Sigmoid colon (tissue), 6 donors: ENCODE measurements at regions not wholly inside any gene's neighbourhood (a gene's known extent, or its start where the extent isn't known, plus 50 kb on each side); places are given as distances from the start of the nearest gene placed in this dataset.
A peak's percentile ranks its signal among the peaks of the same experiment; 100 is the strongest.

Experiments used
- DNase-seq: peaks from one replicate; pipeline ENCODE4 v3.0.0-alpha.2; 2019
- H3K27ac ChIP-seq, 4 donors: fragments of 200-600 bp; sonication (generic); one replicate each; pipeline ENCODE4 v1.5.1; 2016 to 2019; ENCODE audit warnings: mild to moderate bottlenecking in 1 of 4
- H3K27me3 ChIP-seq, 3 donors: fragments of 200-600 bp; sonication (generic); one replicate each; pipeline ENCODE4 v1.5.1; 2019; ENCODE audit warnings: mild to moderate bottlenecking in 1 of 3
- H3K36me3 ChIP-seq, 4 donors: fragments of 200-600 bp; sonication (generic); one replicate each; pipeline ENCODE4 v1.5.1; 2016 to 2019
- H3K4me1 ChIP-seq, 4 donors: fragments of 200-600 bp; sonication (generic); one replicate each; pipeline ENCODE4 v1.5.1; 2017 to 2019
- H3K4me3 ChIP-seq, 4 donors: fragments of 200-600 bp; sonication (generic); one replicate each; pipeline ENCODE4 v1.5.1; 2017 to 2019; ENCODE audit warnings: mild to moderate bottlenecking in 2 of 4, moderate library complexity in 1 of 4
- H3K9me3 ChIP-seq, 4 donors: fragments of 200-600 bp in 3 of 4; sonication (generic) in 3 of 4; one replicate each; pipeline versions ENCODE4 v1.5.1 to v1.6.1; 2013 to 2019
- EP300 ChIP-seq, 4 donors: sonication (generic); formaldehyde crosslinking; IDR thresholded peaks; one replicate each; pipeline ENCODE4 v1.6.1; 2017; ENCODE audit warnings: antibody characterized with exemption in 4 of 4
- POLR2A ChIP-seq, 2 donors: fragments of 450-650 bp; IDR thresholded peaks; one replicate each; pipeline ENCODE4 v1.6.1; 2016; ENCODE audit warnings: antibody characterized with exemption in 2 of 2, mild to moderate bottlenecking in 2 of 2, moderate library complexity in 2 of 2
- POLR2AphosphoS5 ChIP-seq, 4 donors: sonication (generic); formaldehyde crosslinking; IDR thresholded peaks; one replicate each; pipeline ENCODE4 v1.6.1; 2017; ENCODE audit warnings: antibody characterized with exemption in 4 of 4
- WGBS, 2 donors: extraction: QIAGEN DNeasy Blood & Tissue Kit; methylation state at CpG; one replicate each; pipeline ENCODE4 v1.1.7; 2013; 5-methylcytosine and 5-hydroxymethylcytosine counted together
- intact Hi-C: fragments of 100-400 bp; cut with DNase I; formaldehyde crosslinking; loops from one replicate; pipeline ENCODE4 v1.15.1; 2023
- TF ChIP-seq, protein P1 (sequence below), 4 experiments: fragments of 450-650 bp in 3 of 4; fragments of 200-600 bp in 1 of 4; IDR thresholded peaks; one replicate each; pipeline ENCODE4 v1.5.1; 2016 to 2019; ENCODE audit warnings: antibody characterized with exemption in 4 of 4, mild to moderate bottlenecking in 3 of 4, moderate library complexity in 2 of 4
- donor health status: healthy with polysubstance abuse.
- donor health status: healthy.

DNA sequence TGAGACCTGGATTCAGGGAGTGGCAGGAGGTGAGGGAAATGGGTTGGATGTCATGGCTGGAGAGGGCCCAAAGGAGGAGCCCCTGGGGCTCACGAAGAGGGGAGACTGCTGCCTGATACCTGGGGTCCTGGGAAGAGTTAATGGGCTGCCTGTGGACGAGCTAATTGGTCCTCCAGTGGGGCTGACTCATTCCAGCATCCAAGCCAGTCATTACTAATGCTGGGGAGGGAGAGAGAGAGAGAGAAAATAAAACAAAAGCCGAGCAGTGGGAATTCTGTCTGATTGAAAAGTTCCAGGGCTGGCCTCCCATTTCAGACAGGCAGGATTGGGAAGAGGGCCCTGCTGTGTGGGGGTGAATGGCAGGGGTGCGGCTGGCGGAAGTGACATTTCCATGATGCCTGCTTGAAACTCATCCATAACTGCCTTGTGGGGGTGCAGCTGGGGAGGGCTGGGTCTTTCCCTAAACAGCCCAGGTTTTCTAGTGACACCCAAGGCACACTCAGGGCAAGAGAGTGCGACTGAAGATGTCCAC lies 297.8 kb downstream of the RPS24 start:
- WGBS, 2 donors = 74 to 75% methylated on average over 6 of the region's 6 CpGs
- TF ChIP-seq EP300 (IDR thresholded peaks at IDR 0.05) = peak in 2 of 4 donors; percentile 22 to 25
- TF ChIP-seq POLR2AphosphoS5 (IDR thresholded peaks at IDR 0.05) = peak in 3 of 4 donors; percentile 20 to 32 (median 25)
- no peak for TF ChIP-seq POLR2A (IDR thresholded peaks at IDR 0.05)
- DNase-seq = peak; percentile 73
- H3K36me3 ChIP-seq = no peaks in the 10 kb centered on the region
- intact Hi-C loops = loop anchor here (5.0 kb wide), 1 partner anchor 141 kb away; no protein-coding TSS in a partner anchor
- peaks cover 0 to 4% (median 0%) of the 10 kb centered on the region in 4 donors for H3K9me3 ChIP-seq
- H3K27me3 ChIP-seq = no peaks in the 10 kb centered on the region
- H3K4me3 ChIP-seq = no peak overlapping the region
- H3K4me1 ChIP-seq = peaks cover 0 to 49% (median 48%) of the 10 kb centered on the region in 4 donors
- peak overlapping the region; percentile 41 to 86 (median 82) for H3K27ac ChIP-seq

DNA sequence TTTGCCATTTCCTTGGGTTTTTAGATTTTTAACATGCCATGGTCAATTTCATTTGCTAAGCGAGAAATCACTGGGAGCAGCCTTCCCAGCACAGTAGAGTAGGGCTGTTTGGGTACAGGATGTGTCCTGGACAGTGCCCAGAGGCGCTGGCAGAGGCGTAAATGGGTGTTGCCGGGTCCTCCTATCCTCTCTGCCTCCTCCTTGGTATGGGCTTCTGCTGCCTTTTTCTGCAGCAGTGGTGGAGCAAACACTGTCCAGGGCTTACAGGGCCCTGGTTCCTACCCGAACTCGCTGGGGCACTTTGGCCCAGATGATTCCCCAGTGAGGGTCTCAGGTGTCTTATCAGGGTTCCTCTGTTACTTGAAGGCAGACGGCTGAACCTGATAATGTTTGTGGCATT lies 298.3 kb downstream of the RPS24 start:
- Histone ChIP-seq H3K4me3 (no peak overlapping the region), H3K27ac (peak overlapping the region; percentile 41 to 86 (median 82)), H3K36me3 (no peaks in the 10 kb centered on the region), H3K4me1 (peaks cover 0 to 54% (median 53%) of the 10 kb centered on the region in 4 donors), H3K27me3 (no peaks in the 10 kb centered on the region), H3K9me3 (no peaks in the 10 kb centered on the region)
- TF ChIP-seq EP300 (IDR thresholded peaks at IDR 0.05) (peak in 1 of 4 donors; percentile 67), POLR2AphosphoS5 (IDR thresholded peaks at IDR 0.05) (peak in 3 of 4 donors; percentile 57 to 68 (median 64)), POLR2A (IDR thresholded peaks at IDR 0.05) (no peak)
- TF ChIP-seq, protein P1, sequence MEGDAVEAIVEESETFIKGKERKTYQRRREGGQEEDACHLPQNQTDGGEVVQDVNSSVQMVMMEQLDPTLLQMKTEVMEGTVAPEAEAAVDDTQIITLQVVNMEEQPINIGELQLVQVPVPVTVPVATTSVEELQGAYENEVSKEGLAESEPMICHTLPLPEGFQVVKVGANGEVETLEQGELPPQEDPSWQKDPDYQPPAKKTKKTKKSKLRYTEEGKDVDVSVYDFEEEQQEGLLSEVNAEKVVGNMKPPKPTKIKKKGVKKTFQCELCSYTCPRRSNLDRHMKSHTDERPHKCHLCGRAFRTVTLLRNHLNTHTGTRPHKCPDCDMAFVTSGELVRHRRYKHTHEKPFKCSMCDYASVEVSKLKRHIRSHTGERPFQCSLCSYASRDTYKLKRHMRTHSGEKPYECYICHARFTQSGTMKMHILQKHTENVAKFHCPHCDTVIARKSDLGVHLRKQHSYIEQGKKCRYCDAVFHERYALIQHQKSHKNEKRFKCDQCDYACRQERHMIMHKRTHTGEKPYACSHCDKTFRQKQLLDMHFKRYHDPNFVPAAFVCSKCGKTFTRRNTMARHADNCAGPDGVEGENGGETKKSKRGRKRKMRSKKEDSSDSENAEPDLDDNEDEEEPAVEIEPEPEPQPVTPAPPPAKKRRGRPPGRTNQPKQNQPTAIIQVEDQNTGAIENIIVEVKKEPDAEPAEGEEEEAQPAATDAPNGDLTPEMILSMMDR (IDR thresholded peaks at IDR 0.05) = no peak
- peak; percentile 92 for DNase-seq
- WGBS, 2 donors = 90% methylated on average over 7 of the region's 7 CpGs
- intact Hi-C loops = loop anchor here (5.0 kb wide), 1 partner anchor 140 kb away; no protein-coding TSS in a partner anchor

DNA sequence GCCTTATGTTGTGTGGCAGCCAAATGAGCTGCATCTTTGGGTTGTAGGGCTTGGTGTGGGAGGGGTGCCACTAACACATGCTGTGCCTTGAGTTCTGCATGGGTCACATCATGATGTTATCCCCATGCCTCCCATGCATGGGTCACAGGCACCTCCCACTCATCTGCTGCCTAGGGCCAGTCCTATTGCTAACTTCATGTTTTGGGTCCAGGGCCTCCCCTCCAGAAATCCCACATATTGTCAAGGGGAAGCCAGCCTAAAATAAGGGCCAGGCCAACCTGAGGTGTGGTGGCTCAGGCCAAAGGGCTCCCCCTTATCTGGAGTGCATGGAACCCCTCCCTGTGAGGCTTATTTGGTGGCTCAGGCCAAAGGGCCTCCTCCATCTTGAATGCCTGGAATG lies 299.0 kb downstream of the RPS24 start:
- intact Hi-C loops = loop anchor here (5.0 kb wide), 1 partner anchor 140 kb away; no protein-coding TSS in a partner anchor
- Histone ChIP-seq H3K4me1 (peaks cover 0 to 56% (median 56%) of the 10 kb centered on the region in 4 donors), H3K9me3 (no peaks in the 10 kb centered on the region), H3K36me3 (no peaks in the 10 kb centered on the region), H3K27me3 (no peaks in the 10 kb centered on the region), H3K27ac (peak overlapping the region; percentile 0 to 86 (median 82)), H3K4me3 (no peak overlapping the region)
- DNase-seq = no peak
- TF ChIP-seq POLR2AphosphoS5 (IDR thresholded peaks at IDR 0.05) (no peak), POLR2A (IDR thresholded peaks at IDR 0.05) (no peak), EP300 (IDR thresholded peaks at IDR 0.05) (no peak)
- TF ChIP-seq, protein P1 (IDR thresholded peaks at IDR 0.05) = no peak

DNA sequence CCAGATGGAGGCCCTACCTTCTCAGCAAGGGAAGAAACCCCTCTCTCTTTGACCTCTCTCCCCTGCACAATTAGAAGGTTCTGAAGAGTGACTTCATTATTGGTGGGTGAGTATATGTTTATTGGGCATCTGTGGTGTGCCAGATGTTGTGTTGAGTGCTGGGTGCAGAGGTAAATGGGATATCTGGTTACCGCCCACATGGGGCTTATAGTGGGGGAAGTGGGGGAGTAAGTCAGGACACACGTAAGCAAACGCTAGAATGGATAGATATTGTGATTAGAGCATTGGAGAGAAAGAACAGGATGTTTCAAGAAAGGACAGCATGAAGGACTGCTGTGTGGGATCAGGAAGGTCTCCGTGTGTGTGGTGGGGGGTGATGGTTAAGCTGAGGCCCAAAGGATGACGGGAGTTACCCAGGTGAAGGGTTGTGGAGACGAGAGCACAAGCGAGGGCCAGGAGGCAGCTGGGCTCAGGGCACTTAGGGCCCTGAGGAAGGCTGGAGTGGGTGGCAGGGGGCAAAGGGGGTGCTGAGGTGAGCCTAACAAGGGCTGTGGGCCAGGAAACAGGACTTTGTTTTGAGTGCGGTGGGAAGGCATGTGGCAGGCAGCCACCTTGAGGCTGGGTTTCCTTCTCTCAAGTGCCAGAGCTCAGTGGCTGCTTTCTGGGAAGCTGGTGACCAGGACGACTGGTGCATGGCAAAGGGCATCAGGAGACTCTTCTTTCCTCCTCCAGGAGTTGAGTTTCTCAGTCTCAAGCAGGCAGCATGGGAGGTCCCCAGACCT lies 299.9 kb downstream of the RPS24 start:
- Histone ChIP-seq H3K4me1 (peaks cover 0 to 61% (median 58%) of the 10 kb centered on the region in 4 donors), H3K27me3 (no peaks in the 10 kb centered on the region), H3K27ac (peak overlapping the region in 3 of 4 donors; percentile 81 to 86 (median 82)), H3K9me3 (no peaks in the 10 kb centered on the region), H3K36me3 (no peaks in the 10 kb centered on the region), H3K4me3 (no peak overlapping the region)
- DNase-seq = no peak
- TF ChIP-seq, protein P1 (IDR thresholded peaks at IDR 0.05) = no peak
- TF ChIP-seq EP300 (IDR thresholded peaks at IDR 0.05) (no peak), POLR2A (IDR thresholded peaks at IDR 0.05) (no peak), POLR2AphosphoS5 (IDR thresholded peaks at IDR 0.05) (no peak)
- 94% methylated on average over 9 of the region's 9 CpGs for WGBS, 2 donors
- intact Hi-C loops = loop anchor here (5.0 kb wide), 1 partner anchor 139 kb away; no protein-coding TSS in a partner anchor

DNA sequence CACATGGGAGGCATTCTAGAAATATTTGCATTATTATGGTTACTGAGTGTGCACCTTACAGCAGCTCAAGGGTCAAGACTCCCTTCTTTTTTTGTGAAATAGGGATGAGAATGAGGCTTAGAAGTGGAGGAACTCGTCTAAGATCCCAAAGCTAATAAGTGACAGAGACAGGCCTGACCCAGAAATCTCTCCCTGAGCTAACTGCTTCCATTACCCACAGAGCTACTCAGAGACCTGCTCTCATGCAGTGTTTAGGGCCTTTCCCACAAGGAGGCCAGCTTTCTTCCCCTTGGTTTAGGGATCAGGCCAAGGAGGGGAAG lies 301.7 kb downstream of the RPS24 start:
- no peak for DNase-seq
- TF ChIP-seq POLR2A (IDR thresholded peaks at IDR 0.05) (no peak), POLR2AphosphoS5 (IDR thresholded peaks at IDR 0.05) (no peak), EP300 (IDR thresholded peaks at IDR 0.05) (no peak)
- TF ChIP-seq, protein P1 (IDR thresholded peaks at IDR 0.05) = no peak
- Histone ChIP-seq H3K4me1 (peaks cover 0 to 65% (median 60%) of the 10 kb centered on the region in 4 donors), H3K36me3 (no peaks in the 10 kb centered on the region), H3K27ac (peak overlapping the region; percentile 40 to 82 (median 72)), H3K4me3 (no peak overlapping the region), H3K9me3 (no peaks in the 10 kb centered on the region), H3K27me3 (no peaks in the 10 kb centered on the region)
- WGBS, 2 donors = 53 to 79% methylated on average over 1 of the region's 1 CpG
- intact Hi-C loops = no loop called here
